ENCODE measurements at regions not wholly inside any gene's neighbourhood (a gene's known extent, or its start where the extent isn't known, plus 50 kb on each side); places are given as distances from the start of the nearest gene placed in this dataset.

DNA sequence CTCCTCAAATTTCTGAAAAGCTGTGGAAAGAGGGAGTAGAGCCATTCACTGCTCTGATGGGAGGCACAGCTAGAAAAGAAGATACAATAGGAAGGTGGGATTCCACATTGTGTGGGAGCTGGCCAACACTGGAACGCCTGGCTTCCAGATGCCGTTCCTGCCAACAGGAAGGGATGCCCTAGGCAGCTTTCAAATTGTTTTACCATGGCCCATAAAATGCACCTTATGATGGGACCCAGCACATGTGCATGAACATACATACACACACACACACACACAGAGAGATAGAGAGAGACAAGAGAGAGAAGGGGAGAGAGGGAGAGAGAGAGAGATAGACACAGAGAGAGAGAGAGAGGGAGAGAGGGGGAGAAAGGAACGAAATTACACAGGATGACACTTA lies 86.1 kb upstream of the BZW1 start:
- POLR2A ChIA-PET, result no interaction called here
- DNase-seq (ENCODE audit: extremely low spot score), result no peak
- CTCF ChIA-PET, result no interaction called here
- TF ChIP-seq, protein P1, sequence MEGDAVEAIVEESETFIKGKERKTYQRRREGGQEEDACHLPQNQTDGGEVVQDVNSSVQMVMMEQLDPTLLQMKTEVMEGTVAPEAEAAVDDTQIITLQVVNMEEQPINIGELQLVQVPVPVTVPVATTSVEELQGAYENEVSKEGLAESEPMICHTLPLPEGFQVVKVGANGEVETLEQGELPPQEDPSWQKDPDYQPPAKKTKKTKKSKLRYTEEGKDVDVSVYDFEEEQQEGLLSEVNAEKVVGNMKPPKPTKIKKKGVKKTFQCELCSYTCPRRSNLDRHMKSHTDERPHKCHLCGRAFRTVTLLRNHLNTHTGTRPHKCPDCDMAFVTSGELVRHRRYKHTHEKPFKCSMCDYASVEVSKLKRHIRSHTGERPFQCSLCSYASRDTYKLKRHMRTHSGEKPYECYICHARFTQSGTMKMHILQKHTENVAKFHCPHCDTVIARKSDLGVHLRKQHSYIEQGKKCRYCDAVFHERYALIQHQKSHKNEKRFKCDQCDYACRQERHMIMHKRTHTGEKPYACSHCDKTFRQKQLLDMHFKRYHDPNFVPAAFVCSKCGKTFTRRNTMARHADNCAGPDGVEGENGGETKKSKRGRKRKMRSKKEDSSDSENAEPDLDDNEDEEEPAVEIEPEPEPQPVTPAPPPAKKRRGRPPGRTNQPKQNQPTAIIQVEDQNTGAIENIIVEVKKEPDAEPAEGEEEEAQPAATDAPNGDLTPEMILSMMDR (IDR thresholded peaks at IDR 0.05; ENCODE audit: control extremely low read depth, extremely low read depth, low read depth, missing control alignments), result no peak

DNA sequence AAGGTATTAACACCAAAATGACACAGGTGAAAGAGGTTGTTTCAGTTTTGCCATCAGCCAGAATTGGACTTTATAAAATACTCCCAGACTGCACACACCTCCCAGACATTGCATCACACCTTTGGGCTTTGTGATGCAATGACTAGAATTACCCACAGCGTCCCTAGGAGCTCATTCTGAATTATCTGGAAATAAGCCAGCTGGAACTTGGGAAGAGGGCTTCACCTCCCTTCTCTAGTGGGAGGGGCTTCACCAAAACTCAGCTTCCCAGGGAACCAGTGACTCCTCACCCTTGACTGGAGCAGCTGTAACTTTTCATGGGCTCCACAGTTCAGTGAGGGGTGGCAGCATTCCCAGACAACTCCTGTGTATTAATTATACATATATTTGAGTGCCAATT lies 83.1 kb upstream of the BZW1 start:
- CTCF ChIA-PET, result interaction anchor here (1.1 to 1.3 kb wide), 2 partner anchors 10 to 16 kb away, joined by 3 read pairs; no protein-coding TSS in a partner anchor
- DNase-seq (ENCODE audit: extremely low spot score), result no peak
- TF ChIP-seq, protein P1 (IDR thresholded peaks at IDR 0.05; ENCODE audit: control extremely low read depth, extremely low read depth, low read depth, missing control alignments), result no peak
- POLR2A ChIA-PET, result no interaction called here

DNA sequence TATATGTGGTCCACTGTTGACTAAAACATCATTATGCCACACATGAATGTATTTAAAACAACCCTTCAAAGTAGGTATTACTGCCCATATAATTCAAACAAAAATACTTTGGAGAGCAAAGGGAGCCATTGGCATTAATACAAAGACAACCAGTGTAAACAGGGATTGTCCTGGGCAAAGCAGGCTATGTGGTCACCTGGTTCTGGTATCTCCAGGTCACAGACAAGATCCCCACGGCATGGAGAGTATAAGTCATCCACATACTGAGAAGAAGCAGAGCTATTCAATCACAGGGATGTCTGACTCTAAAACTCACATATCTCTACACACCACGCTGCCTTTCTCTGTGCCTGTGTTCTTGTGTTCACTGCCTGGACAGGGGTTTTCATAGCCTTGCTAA lies 81.4 kb upstream of the BZW1 start:
- POLR2A ChIA-PET, result no interaction called here
- DNase-seq (ENCODE audit: extremely low spot score), result no peak
- TF ChIP-seq, protein P1 (IDR thresholded peaks at IDR 0.05; ENCODE audit: control extremely low read depth, extremely low read depth, low read depth, missing control alignments), result no peak
- CTCF ChIA-PET, result interaction anchor here (1.0 kb wide), 1 partner anchor 17 kb away, joined by 3 read pairs; no protein-coding TSS in a partner anchor

GRCh38 chr2:200730960-200731359 lies 80.8 kb upstream of the BZW1 start:
- no peak for DNase-seq (ENCODE audit: extremely low spot score)
- POLR2A ChIA-PET, result no interaction called here
- TF ChIP-seq, protein P1 (IDR thresholded peaks at IDR 0.05; ENCODE audit: control extremely low read depth, extremely low read depth, low read depth, missing control alignments), result no peak
- CTCF ChIA-PET, result interaction anchor here (0.7 kb wide), 1 partner anchor 18 kb away, joined by 3 read pairs; no protein-coding TSS in a partner anchor

- TF ChIP-seq, protein P1 (IDR thresholded peaks at IDR 0.05; ENCODE audit: control extremely low read depth, extremely low read depth, low read depth, missing control alignments), result no peak
- ChIA-PET POLR2A (no interaction called here), CTCF (interaction anchor here (1.3 to 1.9 kb wide), 2 partner anchors 10 to 20 kb away, joined by 3 to 6 read pairs; no protein-coding TSS in a partner anchor)
- no peak for DNase-seq (ENCODE audit: extremely low spot score)
Measured at GRCh38 chr2:200732866-200733265, 78.8 kb upstream of the BZW1 start.

GRCh38 chr2:200733713-200734198 lies 78.0 kb upstream of the BZW1 start:
- ChIA-PET CTCF (interaction anchor here (1.3 to 1.9 kb wide), 2 partner anchors 9 to 21 kb away, joined by 3 to 6 read pairs; no protein-coding TSS in a partner anchor), POLR2A (no interaction called here)

More at GRCh38 chr2:200733713-200734198, 78.0 kb upstream of the BZW1 start:
- TF ChIP-seq, protein P1 (IDR thresholded peaks at IDR 0.05; ENCODE audit: control extremely low read depth, extremely low read depth, low read depth, missing control alignments), result no peak
- DNase-seq (ENCODE audit: extremely low spot score), result no peak

Measured in GM10248 (cell line).